K562 (cell line): ENCODE measurements at regions not wholly inside any gene's neighbourhood (a gene's known extent, or its start where the extent isn't known, plus 50 kb on each side); places are given as distances from the start of the nearest gene placed in this dataset.

Experiments
- ATAC-seq: fragments of 200-7000 bp; cut with Tn5 transposase; 3 replicates; pipeline ENCODE4 v1.9.1; 2020; ENCODE audit warnings: moderate library complexity
- BruUV-seq: library from RNA; stranded (reverse); fragments of 400-500 nt; replicated peaks from 2 replicates; lab custom pipeline; 2021; lab: Mats Ljungman, UMichigan
- CTCF ChIA-PET: fragments of 300-600 bp; formaldehyde crosslinking; extraction: SDS; loops from one replicate; lab custom pipeline; 2021; ENCODE audit warnings: low intra/inter-chr PET ratio; lab: Yijun Ruan, JAX
- POLR2A ChIA-PET: fragments of 300-600, 350-650 bp; sonication (Branson Sonifier 250); formaldehyde crosslinking; extraction: SDS; loops from one replicate; lab custom pipeline; 2021; ENCODE audit warnings: antibody characterized with exemption, inconsistent platforms; lab: Yijun Ruan, JAX
- DNase-seq, 4 experiments: peaks; one replicate each; pipeline versions ENCODE4 v3.0.0 to v3.0.0-alpha.2; 2011 to 2018; ENCODE audit warnings: low spot score in 3 of 4, mixed read lengths in 3 of 4; ENCODE audit errors: extremely low read depth in 1 of 4
- FAIRE-seq: peaks from 2 replicates; lab custom pipeline; 2011; peaks lifted over from hg19 to GRCh38; lab: Jason Lieb, UNC
- H2AFZ ChIP-seq: 2 replicates; pipeline ENCODE4 v1.6.0; 2011; ENCODE audit warnings: low read depth, low read length, control low read depth, inconsistent platforms
- H3K27ac ChIP-seq: fragments of 200-600 bp; 3 replicates; pipeline ENCODE4 v1.8.0; 2011; ENCODE audit warnings: low read depth, mild to moderate bottlenecking, control low read depth, inconsistent platforms, low read length, moderate library complexity, mixed read lengths; ENCODE audit errors: extremely low read depth
- H3K27me3 ChIP-seq, 2 experiments: fragments of 300-600 bp in 1 of 2; 2 replicates in 1 of 2; 3 replicates in 1 of 2; pipeline versions ENCODE4 v1.6.0 to v1.8.0; 2011; ENCODE audit warnings: inconsistent platforms in 2 of 2, low read length in 2 of 2, mild to moderate bottlenecking in 1 of 2, mixed read lengths in 1 of 2, moderate library complexity in 1 of 2; ENCODE audit not compliant: control insufficient read depth in 2 of 2, insufficient read depth in 2 of 2
- H3K36me3 ChIP-seq: fragments of 300-600 bp; 3 replicates; pipeline ENCODE4 v1.8.0; 2011; ENCODE audit warnings: mild to moderate bottlenecking, low read length, inconsistent platforms; ENCODE audit not compliant: control insufficient read depth, insufficient read depth
- H3K4me1 ChIP-seq, 2 experiments: fragments of 200-600 bp in 1 of 2; replicated peaks in 1 of 2; 2 replicates in 1 of 2; 3 replicates in 1 of 2; pipeline versions ENCODE4 v1.5.1 to v1.8.0; 2011; ENCODE audit warnings: inconsistent platforms in 2 of 2, low read length in 2 of 2, mild to moderate bottlenecking in 1 of 2, mixed read lengths in 1 of 2, moderate library complexity in 1 of 2; ENCODE audit not compliant: control insufficient read depth in 2 of 2, insufficient read depth in 2 of 2
- H3K4me2 ChIP-seq: 2 replicates; pipeline ENCODE4 v1.6.1; 2011; ENCODE audit warnings: low read length, control low read depth, inconsistent platforms, mixed read lengths; ENCODE audit not compliant: insufficient read depth
- H3K4me3 ChIP-seq: fragments of 200-600 bp; sonication (generic), shearing (Covaris generic); 2 replicates; pipeline ENCODE4 v1.5.1; 2016; ENCODE audit warnings: control low read depth, inconsistent platforms
- H3K79me2 ChIP-seq: fragments of 200-600 bp; 3 replicates; pipeline ENCODE4 v1.8.0; 2011; ENCODE audit warnings: low read length, inconsistent platforms; ENCODE audit not compliant: control insufficient read depth, insufficient read depth
- H3K9ac ChIP-seq, 2 experiments: 2 replicates each; pipeline versions ENCODE4 v1.6.0 to v1.6.1; 2011; ENCODE audit warnings: low read depth in 2 of 2, low read length in 2 of 2, control low read depth in 1 of 2, inconsistent platforms in 1 of 2, mild to moderate bottlenecking in 1 of 2, mixed read lengths in 1 of 2; ENCODE audit not compliant: insufficient read depth in 1 of 2
- H3K9me1 ChIP-seq: one replicate; pipeline ENCODE4 v1.6.0; 2011; ENCODE audit warnings: inconsistent platforms, mild to moderate bottlenecking, low read length, moderate library complexity; ENCODE audit not compliant: control insufficient read depth, insufficient read depth
- H3K9me3 ChIP-seq: replicated peaks from 2 replicates; pipeline ENCODE4 v1.5.1; 2011; ENCODE audit warnings: low read depth, low read length, inconsistent platforms; ENCODE audit not compliant: control insufficient read depth, insufficient read depth
- H4K20me1 ChIP-seq: replicated peaks from 2 replicates; pipeline ENCODE4 v1.6.1; 2011; ENCODE audit warnings: low read length, inconsistent platforms, mixed read lengths; ENCODE audit not compliant: control insufficient read depth, insufficient read depth
- BRF2 ChIP-seq: IDR thresholded peaks from 3 replicates; pipeline ENCODE4 v1.6.1; 2011; ENCODE audit warnings: borderline replicate concordance, mild to moderate bottlenecking; ENCODE audit not compliant: insufficient read length, insufficient read depth
- ERF ChIP-seq: fragments of 450-650 bp; formaldehyde crosslinking; IDR thresholded peaks from 2 replicates; pipeline ENCODE4 v1.4.0; 2020; ENCODE audit warnings: mild to moderate bottlenecking, mixed read lengths
- ESRRB ChIP-seq: fragments of 250-450 bp; sonication (Bioruptor Pico); IDR thresholded peaks from 2 replicates; pipeline ENCODE4 v1.5.0; 2020; ENCODE audit warnings: mild to moderate bottlenecking, moderate library complexity, borderline replicate concordance
- MAZ ChIP-seq, 2 experiments: fragments of 450-650 bp in 1 of 2; sonication (generic) in 1 of 2; formaldehyde crosslinking; IDR thresholded peaks in 1 of 2; conservative IDR thresholded peaks in 1 of 2; 2 replicates each; pipeline versions ENCODE4 v1.4.0 to v1.5.0; 2020; ENCODE audit warnings: mild to moderate bottlenecking in 1 of 2, missing genetic modification reagents in 1 of 2
- MIER1 ChIP-seq: fragments of 450-650 bp; IDR thresholded peaks from 2 replicates; pipeline ENCODE4 v1.6.1; 2016; ENCODE audit warnings: antibody characterized with exemption, mild to moderate bottlenecking, low read depth
- MTA3 ChIP-seq: fragments of 450-650 bp; formaldehyde crosslinking; IDR thresholded peaks from 2 replicates; pipeline ENCODE4 v1.6.1; 2017; ENCODE audit warnings: mild to moderate bottlenecking, borderline replicate concordance
- NONO ChIP-seq, 2 experiments: fragments of 200-400 bp in 1 of 2; fragments of 450-650 bp in 1 of 2; formaldehyde crosslinking in 1 of 2; IDR thresholded peaks; 2 replicates each; pipeline ENCODE4 v1.6.1; 2017; ENCODE audit warnings: low read depth in 2 of 2, mild to moderate bottlenecking in 2 of 2, moderate library complexity in 2 of 2, low read length in 1 of 2
- PHB ChIP-seq: fragments of 250-450 bp; sonication (Bioruptor Pico); IDR thresholded peaks from 2 replicates; pipeline ENCODE4 v1.5.0; 2021
- PTTG1 ChIP-seq: fragments of 450-650 bp; IDR thresholded peaks from 2 replicates; pipeline ENCODE4 v1.6.1; 2016; ENCODE audit warnings: low read depth, mild to moderate bottlenecking, missing genetic modification characterization, missing compliant biosample characterization
- RAD21 ChIP-seq, 2 experiments: fragments of 250-450 bp in 1 of 2; fragments of 450-650 bp in 1 of 2; sonication (Bioruptor Pico) in 1 of 2; formaldehyde crosslinking in 1 of 2; IDR thresholded peaks in 1 of 2; conservative IDR thresholded peaks in 1 of 2; 2 replicates each; pipeline versions ENCODE4 v1.4.0 to v1.8.0; 2020 to 2022; ENCODE audit warnings: mild to moderate bottlenecking in 2 of 2, moderate library complexity in 1 of 2
- TOE1 ChIP-seq, 2 experiments: fragments of 450-650 bp in 1 of 2; sonication (generic) in 1 of 2; formaldehyde crosslinking in 1 of 2; IDR thresholded peaks; 2 replicates each; pipeline versions ENCODE4 v1.7.1 to v1.8.0; 2016 to 2022; ENCODE audit warnings: borderline replicate concordance in 2 of 2, mild to moderate bottlenecking in 2 of 2, antibody characterized with exemption in 1 of 2, inconsistent platforms in 1 of 2, low read depth in 1 of 2, missing genetic modification reagents in 1 of 2, moderate library complexity in 1 of 2
- XRCC5 ChIP-seq: fragments of 200-400 bp; formaldehyde crosslinking; IDR thresholded peaks from 2 replicates; pipeline ENCODE4 v1.6.1; 2017; ENCODE audit warnings: low read depth, mild to moderate bottlenecking, low read length
- ZBTB8A ChIP-seq: fragments of 450-650 bp; IDR thresholded peaks from 2 replicates; pipeline ENCODE4 v1.6.1; 2018; ENCODE audit warnings: mild to moderate bottlenecking, moderate library complexity; ENCODE audit not compliant: partially characterized antibody
- ZNF551 ChIP-seq: fragments of 250-450 bp; sonication (Bioruptor Pico); IDR thresholded peaks from 2 replicates; pipeline ENCODE4 v1.5.0; 2021; ENCODE audit warnings: mild to moderate bottlenecking, moderate library complexity
- WGBS: fragments of 100-300 bp; shearing (Covaris generic); methylation state at CpG from one replicate; pipeline ENCODE4 v1.1.6; 2016; ENCODE audit warnings: low coverage, mixed read lengths; ENCODE audit not compliant: insufficient coverage; ENCODE audit errors: missing lambda C conversion rate; 5-methylcytosine and 5-hydroxymethylcytosine counted together
- in situ Hi-C: fragments of 300-500 bp; cut with MboI; formaldehyde crosslinking; loops from 4 replicates; pipeline ENCODE4 v1.15.0; 2018; ENCODE audit warnings: inconsistent platforms, mixed read lengths
- intact Hi-C: fragments of 100-400 bp; cut with micrococcal nuclease; formaldehyde crosslinking; loops from 2 replicates; pipeline ENCODE4 v1.14.2; 2022
- TF ChIP-seq, protein P1 (sequence below): fragments of 250-450 bp; sonication (Bioruptor Pico); IDR thresholded peaks from 2 replicates; pipeline ENCODE4 v1.4.0; 2020

DNA sequence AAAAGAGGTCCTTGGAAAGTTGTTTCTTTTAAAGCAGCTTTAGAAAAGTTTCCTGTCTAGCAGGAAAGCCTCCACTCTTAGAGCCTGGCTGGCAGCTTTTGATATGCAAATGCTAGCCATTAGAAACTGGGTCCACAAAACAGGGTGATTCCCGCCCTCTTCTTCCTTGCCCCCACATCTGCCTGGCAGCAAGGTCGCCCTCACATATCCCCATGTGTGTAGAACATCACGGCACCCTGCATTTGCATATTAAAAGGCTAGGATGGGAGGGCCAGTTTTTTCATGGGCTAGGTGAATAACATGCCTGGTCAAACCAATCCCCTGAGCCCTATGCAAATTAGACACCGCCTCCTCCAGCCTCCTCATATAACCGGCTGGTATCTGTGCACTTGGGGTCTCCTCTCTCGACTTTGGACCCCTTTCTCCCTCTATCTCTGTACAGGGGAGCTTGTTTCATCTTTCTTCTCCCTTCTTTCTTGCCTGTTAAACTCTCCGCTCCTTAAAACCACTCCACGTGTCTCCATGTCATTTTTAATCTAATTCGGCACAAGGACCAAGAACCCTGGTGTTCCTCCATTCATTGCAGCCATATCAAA, 426.8 kb upstream of the CTNND2 start:
- ChIA-PET POLR2A (no interaction called here), CTCF (no interaction called here)
- ATAC-seq = no peak
- in situ Hi-C loops = no loop called here
- H3K9ac ChIP-seq = no peak overlapping the region
- no peak overlapping the region for H3K4me3 ChIP-seq
- DNase-seq = no peak
- intact Hi-C loops = no loop called here
- H3K9me3 ChIP-seq = no peaks in the 10 kb centered on the region
- BruUV-seq = no TSS peak
- WGBS = 1% methylated on average over 9 of the region's 9 CpGs
- no peaks in the 10 kb centered on the region for H3K36me3 ChIP-seq
- no peak overlapping the region for H3K4me2 ChIP-seq
- no peak overlapping the region for H2AFZ ChIP-seq
- FAIRE-seq = no peak
- no peaks in the 10 kb centered on the region for H3K27me3 ChIP-seq
- H4K20me1 ChIP-seq = no peaks in the 10 kb centered on the region
- H3K27ac ChIP-seq = no peak overlapping the region
- H3K9me1 ChIP-seq = no peaks in the 10 kb centered on the region
- H3K79me2 ChIP-seq = no peaks in the 10 kb centered on the region
- no peaks in the 10 kb centered on the region for H3K4me1 ChIP-seq
- TF ChIP-seq BRF2 (no peak), TOE1 (IDR thresholded peaks at IDR 0.05; ENCODE audit: borderline replicate concordance) (no peak), TOE1 (CRISPR knock-in tag; IDR thresholded peaks at IDR 0.05; ENCODE audit: borderline replicate concordance, low read depth) (no peak), MIER1 (no peak), MTA3 (no peak), ZNF551 (CRISPR knock-in tag) (no peak), ERF (no peak), NONO (IDR thresholded peaks at IDR 0.05; ENCODE audit: low read depth in 2 of 2, low read length in 1 of 2) (no peak), PHB (CRISPR knock-in tag) (no peak), MAZ (CRISPR knock-in tag; conservative IDR thresholded peaks at IDR 0.05 in 1 of 2, IDR thresholded peaks at IDR 0.05 in 1 of 2) (no peak), XRCC5 (no peak), ESRRB (CRISPR knock-in tag) (no peak), RAD21 (CRISPR knock-in tag; conservative IDR thresholded peaks at IDR 0.05 in 1 of 2, IDR thresholded peaks at IDR 0.05 in 1 of 2) (no peak), ZBTB8A (no peak), PTTG1 (tag) (no peak)
- TF ChIP-seq, protein P1, sequence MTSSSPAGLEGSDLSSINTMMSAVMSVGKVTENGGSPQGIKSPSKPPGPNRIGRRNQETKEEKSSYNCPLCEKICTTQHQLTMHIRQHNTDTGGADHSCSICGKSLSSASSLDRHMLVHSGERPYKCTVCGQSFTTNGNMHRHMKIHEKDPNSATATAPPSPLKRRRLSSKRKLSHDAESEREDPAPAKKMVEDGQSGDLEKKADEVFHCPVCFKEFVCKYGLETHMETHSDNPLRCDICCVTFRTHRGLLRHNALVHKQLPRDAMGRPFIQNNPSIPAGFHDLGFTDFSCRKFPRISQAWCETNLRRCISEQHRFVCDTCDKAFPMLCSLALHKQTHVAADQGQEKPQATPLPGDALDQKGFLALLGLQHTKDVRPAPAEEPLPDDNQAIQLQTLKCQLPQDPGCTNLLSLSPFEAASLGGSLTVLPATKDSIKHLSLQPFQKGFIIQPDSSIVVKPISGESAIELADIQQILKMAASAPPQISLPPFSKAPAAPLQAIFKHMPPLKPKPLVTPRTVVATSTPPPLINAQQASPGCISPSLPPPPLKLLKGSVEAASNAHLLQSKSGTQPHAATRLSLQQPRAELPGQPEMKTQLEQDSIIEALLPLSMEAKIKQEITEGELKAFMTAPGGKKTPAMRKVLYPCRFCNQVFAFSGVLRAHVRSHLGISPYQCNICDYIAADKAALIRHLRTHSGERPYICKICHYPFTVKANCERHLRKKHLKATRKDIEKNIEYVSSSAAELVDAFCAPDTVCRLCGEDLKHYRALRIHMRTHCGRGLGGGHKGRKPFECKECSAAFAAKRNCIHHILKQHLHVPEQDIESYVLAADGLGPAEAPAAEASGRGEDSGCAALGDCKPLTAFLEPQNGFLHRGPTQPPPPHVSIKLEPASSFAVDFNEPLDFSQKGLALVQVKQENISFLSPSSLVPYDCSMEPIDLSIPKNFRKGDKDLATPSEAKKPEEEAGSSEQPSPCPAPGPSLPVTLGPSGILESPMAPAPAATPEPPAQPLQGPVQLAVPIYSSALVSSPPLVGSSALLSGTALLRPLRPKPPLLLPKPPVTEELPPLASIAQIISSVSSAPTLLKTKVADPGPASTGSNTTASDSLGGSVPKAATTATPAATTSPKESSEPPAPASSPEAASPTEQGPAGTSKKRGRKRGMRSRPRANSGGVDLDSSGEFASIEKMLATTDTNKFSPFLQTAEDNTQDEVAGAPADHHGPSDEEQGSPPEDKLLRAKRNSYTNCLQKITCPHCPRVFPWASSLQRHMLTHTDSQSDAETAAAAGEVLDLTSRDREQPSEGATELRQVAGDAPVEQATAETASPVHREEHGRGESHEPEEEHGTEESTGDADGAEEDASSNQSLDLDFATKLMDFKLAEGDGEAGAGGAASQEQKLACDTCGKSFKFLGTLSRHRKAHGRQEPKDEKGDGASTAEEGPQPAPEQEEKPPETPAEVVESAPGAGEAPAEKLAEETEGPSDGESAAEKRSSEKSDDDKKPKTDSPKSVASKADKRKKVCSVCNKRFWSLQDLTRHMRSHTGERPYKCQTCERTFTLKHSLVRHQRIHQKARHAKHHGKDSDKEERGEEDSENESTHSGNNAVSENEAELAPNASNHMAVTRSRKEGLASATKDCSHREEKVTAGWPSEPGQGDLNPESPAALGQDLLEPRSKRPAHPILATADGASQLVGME (CRISPR knock-in tag) = no peak
